Amniotic epithelial cell (primary cell): ENCODE measurements at regions not wholly inside any gene's neighbourhood (a gene's known extent, or its start where the extent isn't known, plus 50 kb on each side); places are given as distances from the start of the nearest gene placed in this dataset.
"Not testable (repeated sequence)": the region's sequence is repeated elsewhere in the genome, so short reads cannot be mapped to it uniquely, and the experiment has no call there.

ENCODE experiments used
- DNase-seq: peaks from one replicate; pipeline ENCODE4 v3.0.0-alpha.2; 2010; ENCODE audit warnings: low read depth

DNA sequence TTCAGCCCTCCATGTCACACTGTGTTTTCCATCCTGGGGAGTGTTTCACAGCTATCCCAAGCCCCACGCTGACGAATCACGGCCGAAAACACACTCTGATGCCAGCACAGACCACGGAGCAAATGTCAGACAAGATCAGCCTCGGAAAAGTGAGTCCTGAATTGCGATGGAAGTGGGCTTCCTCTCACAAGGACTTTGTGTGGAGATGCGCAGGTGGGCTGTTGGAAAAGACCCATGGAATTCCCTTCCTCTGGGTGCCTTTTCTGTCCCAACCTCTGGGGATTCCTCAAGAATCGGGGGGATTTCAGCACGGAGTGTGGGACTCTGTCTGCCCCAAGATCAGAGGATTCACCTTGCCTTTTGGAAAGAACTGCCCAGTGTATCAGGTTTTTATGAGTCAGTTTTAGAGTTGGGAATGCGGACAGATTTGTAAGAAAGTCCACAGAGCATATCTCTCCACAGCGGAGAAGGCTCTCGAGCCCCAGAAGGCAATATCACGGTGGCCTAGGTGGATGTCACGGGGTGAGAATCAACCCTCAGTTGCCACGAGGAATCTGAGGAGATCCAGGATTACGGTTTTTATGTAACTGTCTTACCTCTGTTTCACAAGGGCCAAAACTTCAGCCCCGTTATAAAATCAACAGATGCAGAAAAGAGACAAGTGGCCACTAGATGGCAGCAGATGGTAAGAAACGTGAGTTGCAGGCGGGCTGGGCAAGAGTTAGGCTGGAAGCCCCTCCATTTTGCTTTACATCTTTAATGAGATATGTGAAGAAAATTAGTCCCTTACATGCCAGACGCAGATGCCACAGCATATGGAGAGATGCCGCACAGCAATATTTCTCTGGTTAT lies 201.9 kb downstream of the DAD1 start:
- peak; percentile 48 for DNase-seq

DNA sequence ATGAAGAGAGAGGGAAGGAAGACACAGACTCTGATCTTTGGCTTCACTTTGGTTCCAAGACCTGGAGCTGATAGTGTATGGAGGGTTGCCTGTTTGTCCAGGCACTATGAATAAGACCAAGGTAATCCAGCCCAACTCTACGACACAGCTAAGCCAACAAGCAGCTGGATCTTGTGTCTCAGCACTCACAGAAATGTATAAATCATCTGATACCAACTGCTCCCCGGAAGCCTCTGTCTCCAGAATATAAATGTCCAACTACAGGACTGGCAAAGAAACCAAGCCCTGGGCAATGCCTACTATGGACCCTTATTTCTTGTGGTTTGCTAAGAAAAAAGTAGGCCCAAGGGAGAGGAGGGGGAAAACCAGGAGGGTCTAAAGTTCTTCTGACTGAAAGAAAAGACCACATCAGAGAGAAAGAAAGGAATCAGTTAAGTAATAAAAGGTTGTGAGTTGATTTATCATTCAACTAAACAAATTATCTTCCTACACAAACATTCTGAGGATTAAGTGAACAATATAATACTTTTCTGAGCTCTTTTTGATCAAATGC lies 204.0 kb downstream of the DAD1 start:
- DNase-seq: no peak

DNA sequence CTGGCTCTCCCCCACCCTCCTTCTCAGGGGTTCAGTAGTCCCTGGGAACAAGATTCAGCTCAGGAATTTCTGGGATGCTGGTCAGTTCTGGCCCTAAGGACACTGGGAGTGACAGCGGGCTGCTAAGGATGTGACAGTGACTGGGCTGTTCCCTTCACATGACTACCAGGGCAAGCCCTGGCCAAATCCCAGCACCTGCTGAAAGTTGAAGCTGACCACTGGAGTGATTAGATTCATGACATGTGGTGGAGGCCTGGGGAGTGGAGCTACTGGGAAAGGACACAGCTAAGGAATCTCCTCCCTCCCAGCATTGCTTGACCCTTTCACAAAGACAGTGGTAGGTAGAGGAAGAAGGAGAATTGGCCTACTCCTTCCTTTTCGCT lies 204.9 kb downstream of the DAD1 start:
- DNase-seq: no peak

DNA sequence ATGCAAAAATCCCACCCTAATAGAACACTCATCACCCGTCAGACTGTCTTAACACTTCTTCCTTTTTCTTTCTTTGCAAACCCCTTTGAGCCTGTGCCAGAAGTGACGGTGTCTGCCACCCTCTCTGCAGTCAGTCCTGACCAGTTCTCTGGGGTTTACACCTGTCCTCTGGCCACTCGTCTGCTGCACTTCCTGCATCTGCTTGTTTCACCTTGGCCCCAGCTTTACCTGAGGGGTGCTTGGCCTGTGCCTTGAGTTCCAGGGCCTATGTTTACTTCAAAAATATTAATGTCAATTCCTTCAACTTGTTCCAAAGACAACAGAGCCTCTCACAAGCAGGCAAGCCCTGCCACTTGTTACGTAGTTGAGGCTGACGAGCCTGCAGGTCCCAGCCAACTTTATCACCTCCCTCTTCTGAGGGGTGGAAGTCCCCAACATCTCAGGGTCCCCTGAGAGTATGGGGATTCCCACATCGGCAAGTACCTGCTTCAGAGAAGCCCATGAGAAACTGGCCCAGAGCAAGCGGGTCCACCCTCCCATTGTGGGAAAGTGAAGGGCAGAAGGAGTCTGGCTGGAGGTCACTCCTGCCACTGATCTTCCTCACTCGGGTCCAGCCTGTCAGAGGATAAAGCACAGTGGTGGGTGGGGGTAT lies 205.4 kb downstream of the DAD1 start:
- no peak for DNase-seq

DNA sequence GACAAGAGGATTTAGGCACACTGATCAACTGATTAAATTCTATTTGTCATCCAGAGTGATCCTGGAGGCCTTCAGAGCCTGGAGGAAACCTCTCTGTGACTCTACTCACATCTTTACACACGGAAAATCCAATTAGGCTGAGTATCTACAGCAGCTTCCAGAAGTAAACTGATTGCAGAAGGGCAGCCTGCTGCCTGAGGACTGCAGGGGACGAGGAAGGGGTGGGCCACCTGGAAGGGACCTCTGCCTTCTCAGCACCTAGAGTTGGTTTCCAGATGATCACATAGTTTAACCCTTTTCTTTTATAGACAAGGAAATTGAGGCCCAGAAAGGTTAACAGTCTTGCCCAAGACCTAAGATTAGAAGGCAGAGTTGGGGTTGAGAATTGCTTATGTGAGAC lies 206.1 kb downstream of the DAD1 start:
- no peak for DNase-seq

DNA sequence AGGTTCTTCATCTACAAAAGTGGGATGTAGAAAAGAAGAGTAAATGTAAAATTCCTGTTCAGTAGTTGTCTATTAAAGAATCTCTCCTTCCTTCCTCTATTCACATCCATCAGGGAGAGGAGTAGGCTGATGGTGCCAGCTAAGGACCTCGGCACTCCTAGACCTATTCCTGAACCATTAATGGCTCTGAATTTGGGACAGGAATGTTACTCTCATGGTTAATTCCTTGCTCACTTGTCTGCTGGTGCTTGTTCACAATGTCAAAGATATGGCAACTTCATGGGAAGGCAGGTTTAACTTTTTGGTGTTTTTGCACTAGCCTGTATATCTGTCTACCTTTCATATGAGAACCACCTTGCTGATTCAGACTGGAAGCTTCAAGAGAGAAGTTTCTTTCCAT lies 206.6 kb downstream of the DAD1 start:
- DNase-seq: no peak

DNA sequence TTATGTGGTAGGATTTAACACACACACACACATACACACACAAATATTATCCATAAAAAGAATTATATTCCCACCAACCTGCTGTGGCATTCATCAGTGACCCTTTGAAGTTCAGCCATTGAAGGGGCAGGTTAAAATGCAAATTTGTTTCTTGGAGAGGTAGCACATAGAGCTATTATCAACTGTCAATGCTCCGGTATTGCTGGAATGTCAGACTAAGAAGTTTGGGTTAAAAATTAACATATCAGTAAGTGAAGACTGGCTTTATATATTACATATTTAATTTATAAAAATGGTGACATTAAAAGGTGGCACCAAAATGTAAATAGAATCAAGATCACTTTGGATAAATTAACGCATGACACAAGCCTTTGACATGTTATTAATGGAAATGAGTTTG lies 207.3 kb downstream of the DAD1 start:
- no peak for DNase-seq

DNA sequence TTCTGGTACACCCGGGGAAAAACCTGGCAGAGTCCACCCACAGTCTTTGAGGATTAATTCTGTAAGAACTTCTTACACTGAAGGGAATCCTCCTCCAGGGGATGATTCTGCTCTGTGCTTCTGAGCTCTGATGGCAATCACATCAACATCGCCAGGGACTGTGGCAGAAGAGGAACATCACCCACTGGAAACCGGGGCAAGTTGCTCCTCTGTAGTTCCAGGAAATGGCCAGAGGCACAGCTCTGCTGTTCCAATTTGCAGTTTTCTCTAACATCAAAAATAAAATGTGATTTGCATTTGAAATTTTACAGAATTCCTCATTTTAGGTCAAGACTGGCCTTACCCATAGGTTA lies 207.6 kb downstream of the DAD1 start:
- DNase-seq: no peak

DNA sequence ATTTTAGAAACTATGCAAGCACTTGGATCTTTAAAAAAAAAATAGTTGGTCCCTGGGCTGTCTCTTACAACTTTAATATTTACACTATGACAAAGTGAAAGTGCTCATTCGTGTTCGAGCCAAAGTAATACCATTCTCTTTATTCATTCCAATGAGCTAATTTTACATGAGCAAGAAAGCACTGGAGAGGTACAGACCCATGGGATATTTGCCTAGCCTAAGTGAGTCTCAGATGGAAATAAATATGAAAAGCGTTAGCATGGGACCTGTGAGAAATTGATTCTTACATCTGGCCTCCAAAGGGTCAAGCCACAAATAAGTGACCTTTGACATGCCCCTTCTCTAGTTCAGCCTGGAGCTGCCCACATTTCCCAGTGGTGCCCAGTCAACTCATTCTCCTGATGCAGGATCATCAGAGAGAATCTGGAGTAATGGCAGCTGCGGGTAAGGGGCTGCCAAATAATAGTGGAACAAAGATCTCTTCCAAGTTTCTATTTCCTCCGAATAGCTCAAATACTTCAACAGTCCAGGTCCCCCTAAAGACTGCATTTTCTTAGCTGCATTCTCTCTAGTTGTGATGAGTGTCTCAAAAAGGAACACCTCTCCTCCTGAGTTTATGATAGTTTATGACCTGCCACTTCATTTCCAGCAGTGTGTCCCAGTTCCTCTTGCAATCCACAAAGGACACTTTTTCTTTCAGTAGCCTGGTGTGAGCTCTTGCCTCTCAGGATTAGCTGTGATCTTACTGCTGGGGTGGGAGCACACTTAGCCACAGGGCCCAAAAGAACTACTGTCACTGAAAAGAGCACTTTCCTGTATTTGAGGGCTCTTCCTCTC lies 208.2 kb downstream of the DAD1 start:
- no peak for DNase-seq

DNA sequence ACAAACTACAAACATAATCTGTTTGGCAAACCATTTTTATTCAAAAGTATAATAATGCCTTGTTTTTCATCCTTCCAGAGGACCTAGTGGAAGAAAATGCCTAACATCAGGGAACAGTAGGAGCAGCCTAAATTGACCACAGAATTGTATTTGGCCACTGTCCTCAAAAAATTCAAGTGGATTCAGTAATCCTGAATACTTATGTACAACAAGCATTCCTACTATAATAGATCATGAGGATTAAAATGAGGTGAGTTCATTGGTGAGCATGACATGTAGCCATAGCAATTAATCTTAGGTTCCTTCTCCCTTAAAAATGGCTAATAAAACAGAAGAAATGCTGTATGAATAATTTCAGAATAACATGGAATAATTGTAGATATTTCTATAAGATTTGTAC lies 209.3 kb downstream of the DAD1 start:
- DNase-seq: peak; percentile 6

DNA sequence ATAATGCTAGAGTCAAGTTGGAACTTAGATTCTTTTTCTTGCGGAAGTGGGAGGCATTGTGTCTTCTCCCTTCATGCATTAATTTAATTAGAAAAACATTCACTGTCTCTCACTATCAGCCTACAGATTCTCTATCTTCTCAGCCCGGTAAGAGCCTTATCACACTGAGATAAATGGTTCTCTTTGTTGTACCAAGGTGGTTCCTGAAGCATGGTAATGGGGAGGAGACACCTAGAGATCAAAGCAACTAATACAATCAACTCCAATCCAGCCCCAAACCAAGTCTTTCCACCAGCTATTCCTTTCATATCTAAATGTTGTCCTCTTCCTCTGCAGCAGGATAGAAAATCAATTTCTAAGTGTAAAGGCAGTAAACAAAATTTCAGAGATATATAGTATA lies 210.8 kb downstream of the DAD1 start:
- DNase-seq: no peak

DNA sequence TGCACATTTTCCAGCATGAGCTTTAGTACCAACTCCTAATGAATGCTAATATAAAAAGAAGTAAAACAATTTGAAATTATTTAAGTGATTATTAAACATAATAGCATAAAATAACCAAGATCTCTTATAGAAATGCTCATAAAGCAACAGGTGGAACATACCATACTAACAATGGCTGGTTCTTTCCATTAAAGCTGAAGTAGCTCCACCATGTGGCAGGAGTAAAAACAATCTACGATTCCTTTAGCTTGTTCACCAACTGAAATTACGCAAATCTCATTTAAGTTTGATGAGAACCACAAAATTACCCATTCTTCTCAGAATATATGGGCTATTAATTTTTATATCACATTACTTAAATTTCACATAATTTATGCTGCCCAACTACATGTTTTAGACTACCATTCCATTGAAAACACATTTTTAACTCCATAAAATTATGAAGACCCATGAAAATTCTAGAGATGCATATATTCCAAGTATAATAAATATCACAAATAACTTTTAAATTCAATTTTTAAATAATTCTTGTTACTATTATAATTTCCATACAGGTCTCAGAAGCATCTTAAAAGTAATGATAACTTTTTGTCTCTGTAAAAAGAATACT lies 213.6 kb downstream of the DAD1 start:
- DNase-seq: peak; percentile 57

DNA sequence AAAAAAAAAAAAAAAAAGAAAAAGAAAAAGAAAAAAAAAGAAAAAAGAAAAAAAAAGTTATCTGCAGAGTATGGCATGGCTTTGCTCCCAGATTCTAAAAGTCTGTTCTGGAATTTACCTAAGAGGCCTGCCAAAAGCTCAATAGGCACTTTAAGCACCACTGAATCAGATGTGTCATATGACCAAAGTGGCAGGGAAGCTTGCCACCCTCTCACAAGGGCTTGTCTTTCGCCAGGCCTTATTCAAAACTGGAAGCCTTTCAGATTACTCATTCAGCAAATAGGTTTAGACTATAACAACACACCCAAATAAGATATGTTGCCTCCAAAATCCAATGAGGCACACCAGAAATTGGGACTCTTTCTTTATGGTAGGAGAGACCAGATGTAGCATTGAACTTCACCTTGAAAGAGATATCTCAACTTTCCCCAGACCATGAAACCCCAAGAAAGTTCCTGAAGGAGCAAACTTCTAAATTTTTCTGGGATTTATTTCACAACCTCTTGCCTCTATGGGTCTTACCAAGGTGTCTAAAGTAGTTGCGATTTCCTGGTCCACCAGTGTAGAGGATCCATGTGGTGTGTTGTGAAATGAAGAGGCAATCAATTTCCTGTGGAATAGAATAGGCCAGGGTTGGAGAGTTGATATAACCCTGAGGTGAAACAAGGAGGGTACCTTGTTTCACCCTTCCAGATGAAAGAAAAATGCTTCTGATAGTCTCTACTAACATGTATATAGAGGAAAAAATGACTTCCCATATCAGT lies 218.8 kb downstream of the DAD1 start:
- DNase-seq: no peak

DNA sequence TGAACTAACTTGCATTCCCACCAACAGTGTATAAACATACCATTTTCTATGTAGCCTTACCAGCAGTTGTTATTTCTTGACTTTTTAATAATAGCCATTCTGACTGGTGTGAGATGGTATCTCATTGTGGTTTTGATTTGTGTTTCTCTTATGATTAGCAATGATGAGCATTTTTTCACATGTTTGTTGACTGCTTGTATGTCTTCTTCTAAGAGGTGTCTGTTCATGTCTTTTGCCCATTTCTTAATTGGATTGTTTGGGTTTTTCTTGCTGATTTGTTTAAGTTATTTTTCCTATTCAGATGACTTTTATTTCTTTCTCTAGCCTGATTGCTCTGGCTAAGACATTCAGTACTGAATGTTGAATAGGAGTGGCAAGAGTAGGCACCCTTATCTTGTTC lies 230.3 kb downstream of the DAD1 start:
- no peak for DNase-seq

DNA sequence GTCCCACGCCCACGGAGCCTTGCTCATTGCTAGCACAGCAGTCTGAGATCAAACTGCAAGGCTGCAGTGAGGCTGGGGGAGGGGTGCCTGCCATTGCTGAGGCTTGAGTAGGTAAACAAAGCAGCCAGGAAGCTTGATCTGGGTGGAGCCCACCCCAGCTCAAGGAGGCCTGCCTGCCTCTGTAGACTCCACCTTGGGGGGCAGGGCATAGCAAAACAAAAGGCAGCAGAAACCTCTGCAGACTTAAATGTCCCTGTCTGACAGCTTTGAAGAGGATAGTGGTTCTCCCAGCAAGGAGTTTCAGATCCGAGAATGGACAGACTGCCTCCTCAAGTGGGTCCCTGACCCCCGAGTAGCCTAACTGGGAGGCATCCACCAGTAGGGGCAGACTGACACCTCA lies 239.7 kb downstream of the DAD1 start:
- DNase-seq: not testable (repeated sequence)

DNA sequence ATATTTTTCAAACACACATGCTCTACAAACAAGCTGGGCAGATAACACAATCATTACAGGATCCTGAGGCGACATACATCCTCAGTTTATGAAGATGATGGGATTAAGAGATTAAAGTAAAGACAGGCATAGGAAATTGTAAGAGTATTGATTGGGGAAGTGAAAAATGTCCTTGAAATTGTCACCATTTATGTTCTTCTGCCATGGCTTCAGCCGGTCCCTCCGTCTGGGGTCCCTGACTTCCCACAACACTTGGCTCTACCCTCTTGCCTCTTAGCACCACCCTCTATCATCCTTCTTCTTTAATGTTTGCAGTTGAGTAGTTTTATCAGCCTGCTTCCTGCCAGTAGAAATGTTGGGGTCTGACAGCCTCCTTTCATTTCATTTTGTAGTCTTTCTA lies 244.4 kb downstream of the DAD1 start:
- no peak for DNase-seq

DNA sequence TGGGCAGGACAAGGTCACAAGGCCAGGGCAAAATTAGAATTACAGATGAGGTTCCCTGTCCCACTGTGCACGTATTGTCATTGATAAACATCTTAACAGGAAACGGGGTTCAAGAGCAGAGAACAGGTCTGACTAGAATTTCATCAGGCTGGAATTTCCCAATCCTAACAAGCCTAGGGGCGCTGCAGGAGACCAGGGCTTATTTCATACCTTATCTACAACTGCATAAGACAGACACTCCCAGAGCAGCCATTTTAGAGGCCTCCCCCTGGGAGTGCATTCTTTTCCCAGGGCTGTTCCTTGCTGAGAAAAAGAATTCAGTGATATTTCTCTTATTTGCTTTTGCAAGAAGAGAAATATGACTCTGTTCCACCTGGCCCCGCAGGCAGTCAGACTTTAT lies 244.8 kb downstream of the DAD1 start:
- not testable (repeated sequence) for DNase-seq

DNA sequence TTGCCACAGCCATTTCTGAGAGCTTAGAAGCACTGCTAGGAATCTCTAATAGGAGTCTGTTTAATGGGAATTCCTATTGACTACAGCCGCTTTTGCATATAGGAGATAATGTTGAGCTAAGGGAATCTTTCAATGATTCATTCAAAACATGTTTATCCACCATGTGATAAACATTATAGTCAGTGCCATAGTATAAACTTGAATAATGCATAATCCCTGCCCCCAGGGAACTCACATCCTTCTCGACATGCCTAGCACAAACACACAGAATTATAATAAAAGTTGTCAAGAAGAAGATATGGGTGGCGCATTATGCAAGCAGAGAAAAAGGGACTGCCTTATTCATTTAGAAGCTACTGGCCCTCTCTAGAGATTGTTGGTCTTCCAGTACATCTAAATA lies 248.0 kb downstream of the DAD1 start:
- no peak for DNase-seq

DNA sequence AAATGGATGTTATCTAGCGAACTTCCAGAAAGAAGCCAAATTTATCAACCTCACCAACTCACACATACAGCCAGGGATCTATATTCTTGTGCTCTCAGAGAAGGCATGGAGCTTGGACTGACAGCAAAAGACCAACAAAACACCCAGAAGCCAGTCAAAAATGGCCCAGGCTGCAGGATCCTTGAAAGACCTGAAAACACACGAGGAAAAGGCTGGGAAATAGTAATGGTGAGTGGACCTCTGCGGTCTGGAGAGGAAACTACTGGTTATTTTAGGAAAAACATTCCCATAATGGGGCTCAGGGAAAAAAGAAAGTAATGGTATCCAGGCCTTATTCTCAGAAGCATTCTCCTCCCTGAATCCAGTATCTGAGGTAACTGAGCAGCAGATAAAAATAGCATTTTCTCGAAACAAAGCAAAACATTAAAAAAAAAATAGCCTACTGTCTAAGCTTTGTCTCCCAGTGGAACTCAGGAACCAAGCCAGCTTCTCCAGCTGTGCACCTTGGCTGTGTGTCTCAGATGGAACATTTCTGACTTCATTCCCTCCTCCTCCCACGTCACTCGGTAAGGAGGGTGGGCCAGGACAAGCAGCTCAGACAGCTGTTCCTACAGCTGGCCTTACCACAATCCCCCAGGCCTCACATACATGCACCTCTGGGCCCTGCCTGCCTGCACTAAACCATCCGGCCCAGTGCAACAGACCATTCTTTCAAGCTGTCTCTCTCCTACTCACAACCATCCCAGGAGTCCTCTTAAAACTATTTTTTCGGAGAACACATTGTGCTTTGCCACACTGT lies 249.9 kb downstream of the DAD1 start:
- DNase-seq: no peak

DNA sequence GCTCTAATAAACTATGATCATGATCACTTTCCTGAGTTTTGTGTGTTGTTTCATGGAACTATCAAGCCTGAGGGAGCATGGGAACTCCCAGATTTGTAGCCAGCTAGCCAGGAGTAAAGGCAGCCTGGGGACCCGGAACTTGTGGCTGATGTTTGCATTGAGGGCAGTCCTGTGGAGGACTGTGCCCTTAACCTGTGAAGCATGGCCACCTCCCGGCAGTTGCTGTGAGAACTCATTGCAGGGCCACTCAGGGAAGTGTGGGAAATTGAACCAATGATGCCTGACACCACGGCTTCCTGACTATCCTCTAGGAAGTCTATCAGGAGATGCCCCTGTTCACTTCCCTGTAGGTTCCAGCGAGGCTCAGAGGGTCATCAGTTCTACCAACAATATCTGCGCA lies 250.6 kb downstream of the DAD1 start:
- no peak for DNase-seq

DNA sequence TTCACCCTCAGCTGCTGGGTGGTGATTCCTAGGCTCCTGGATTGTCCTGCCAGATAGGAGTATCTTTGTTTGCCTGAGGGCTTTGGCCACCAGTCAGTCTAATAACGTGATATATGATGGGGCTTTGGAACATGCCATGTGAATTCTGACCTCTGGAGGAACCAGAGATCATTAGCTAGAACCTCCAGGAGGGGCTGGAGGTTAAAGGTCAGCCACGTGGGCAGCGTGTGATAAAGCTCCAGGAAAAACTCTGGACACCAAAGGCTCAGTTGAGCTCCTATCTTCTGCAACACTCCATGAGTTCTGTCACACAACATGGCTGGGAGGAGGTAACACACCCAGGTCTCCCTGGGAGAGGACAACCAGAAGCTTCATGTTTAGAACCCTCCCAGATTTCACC lies 251.1 kb downstream of the DAD1 start:
- no peak for DNase-seq
